Activated naive CD4-positive, alpha-beta T cell (primary cell): ENCODE measurements at regions not wholly inside any gene's neighbourhood (a gene's known extent, or its start where the extent isn't known, plus 50 kb on each side); places are given as distances from the start of the nearest gene placed in this dataset.
"Not testable (repeated sequence)": the region's sequence is repeated elsewhere in the genome, so short reads cannot be mapped to it uniquely, and the experiment has no call there.

ENCODE experiments used
- DNase-seq, 4 experiments: peaks; one replicate each; lab custom pipeline; 2025; lab: John Stamatoyannopoulos, UW

DNA sequence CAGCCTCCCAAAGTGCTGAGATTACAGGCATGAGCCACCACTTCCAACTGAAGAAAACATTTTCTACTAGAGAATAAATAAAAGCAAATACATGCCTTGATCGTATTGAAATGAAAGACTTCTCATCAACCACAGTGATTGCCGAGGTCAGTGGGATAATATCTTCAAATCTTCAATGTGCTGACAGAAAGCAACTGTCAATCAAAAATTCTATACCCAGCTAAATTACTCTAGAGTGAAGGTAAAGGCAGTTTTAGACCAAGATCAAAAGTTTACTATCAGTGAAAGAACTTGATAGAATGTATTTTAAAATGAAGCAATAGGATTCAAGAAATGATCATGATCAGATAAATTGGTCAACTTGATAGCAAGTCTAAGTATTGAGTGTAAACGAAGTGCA lies 130.6 kb downstream of the BRD1 start:
- no peak for DNase-seq

DNA sequence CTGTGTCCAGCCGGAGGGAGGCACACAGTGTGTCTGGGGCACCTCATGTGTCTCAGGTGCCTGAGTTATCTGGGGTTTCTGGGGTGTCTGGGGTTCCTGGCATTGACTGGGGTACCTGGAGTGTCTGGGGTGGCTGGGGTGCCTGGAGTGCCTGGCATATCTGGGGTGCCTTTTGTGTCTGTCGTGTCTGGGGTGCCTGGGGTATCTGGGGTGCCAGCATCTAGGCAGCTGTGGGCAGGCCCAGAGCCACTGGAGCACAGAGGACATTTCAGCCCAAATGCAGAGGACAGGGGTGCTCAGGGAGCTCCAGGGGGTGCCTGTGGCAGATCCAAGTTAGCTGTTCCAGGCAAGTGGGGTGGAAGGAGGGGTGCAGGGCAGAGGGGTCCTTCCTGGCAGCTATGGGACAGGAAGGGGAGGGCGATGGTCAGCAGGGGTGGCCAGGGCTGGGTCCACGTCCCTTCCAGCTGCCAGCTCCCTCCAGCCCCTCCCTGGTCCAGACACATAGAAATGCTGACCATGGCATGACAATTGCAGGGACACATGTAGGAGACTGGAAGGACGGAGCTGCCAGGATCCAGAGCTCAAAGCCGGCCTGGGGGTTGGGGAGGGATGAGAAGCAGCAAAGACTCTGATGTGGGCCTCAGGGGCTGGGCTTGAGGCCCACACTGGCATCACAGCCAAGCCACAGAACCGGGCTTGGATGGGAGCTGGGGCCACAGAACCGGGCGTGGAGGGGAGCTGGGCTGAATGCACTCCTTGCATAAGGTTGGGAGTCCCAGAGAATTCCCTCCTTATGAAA lies 133.0 kb downstream of the BRD1 start:
- no peak for DNase-seq

DNA sequence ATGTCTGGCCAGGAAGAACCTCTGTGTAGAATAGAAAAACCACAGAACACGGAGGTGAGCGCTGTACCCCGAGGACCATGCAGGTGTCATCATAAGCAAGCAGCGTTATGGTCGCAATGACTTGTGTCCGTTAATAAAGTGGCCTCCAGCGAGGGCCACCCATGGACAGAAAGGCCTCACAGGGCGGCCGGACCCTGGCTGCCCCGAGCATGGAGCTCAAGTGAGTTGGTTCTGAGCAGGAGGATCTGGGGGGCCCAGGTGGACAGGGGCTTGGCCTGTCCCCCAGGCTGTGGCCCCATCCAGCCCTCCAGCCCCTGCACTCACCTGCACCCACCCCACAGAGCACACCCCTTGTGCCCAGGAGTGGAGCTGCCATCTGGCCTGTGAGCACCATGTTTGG lies 133.8 kb downstream of the BRD1 start:
- DNase-seq: no peak

DNA sequence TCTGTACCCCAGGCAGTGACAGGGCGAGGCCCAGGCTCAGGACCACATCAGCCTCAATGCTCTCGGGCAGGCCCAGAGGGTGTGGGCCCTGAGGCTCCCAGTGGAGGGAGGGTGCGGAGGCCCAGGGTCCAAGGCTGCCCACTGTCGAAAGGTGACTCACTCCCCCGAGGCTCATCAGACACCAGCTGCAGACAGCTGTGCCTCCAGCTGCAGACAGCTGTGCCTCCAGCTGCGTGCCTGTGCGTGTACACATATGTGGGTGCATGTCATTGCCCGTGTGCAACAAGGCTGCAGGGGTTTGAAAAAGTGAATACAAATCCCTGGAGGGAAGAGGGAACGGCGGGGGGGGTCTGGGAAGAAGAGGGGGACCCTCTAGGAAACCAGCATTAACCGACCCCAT lies 134.3 kb downstream of the BRD1 start:
- no peak for DNase-seq

DNA sequence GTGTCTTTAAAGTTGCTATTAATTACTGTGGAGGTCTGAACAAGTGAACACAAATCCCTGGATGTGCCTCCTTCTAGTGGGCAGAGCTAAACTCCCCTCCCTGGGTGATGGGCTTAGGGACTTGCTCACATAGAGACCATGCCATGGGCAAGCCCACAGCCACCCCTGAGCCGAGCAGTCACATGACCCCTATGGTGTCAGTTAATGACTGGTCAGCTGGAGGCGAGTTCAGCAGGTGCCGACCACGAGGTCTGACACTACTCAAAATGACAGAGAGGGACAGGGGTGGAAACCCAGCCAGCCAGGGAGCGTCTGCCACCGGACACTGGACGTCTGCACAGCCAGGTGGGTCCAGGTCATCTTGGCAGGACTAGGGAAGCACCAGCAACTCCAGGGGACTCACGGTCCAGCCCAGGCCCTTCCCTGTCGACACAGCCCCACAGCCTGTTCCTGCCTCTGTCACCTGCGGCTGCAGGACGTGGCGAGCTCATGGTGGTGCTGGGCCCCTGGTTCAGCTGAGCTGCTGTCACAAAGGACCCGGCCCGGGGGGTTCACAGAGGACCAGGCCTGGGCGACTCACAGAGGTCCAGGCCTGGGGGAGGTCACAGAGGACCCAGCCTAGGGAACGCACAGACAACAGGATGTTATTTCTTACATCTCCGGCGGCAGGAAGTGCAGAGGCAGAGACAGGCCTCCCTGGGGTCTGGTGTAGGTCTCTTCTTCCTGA lies 135.0 kb downstream of the BRD1 start:
- peak in 1 of 4 experiments; percentile 20 for DNase-seq

DNA sequence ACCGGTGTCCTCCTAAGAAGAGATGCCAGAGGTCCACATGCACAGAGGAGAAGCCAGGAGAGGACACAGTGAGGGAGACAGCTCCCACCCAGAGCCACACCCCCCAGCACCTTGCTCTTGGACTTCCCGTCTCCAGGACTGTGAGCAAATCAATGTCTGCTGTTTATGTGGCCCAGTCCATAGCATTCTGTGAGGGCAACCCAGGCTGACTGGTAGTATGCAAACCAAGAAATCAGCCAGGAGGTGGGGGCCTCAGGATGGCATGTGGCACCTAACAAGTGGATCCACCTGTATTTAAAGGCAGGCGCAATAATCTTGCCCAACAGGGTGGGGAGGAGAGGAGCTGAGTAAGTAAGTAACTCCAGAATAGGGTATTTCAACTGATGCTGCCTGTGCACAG lies 136.4 kb downstream of the BRD1 start:
- no peak for DNase-seq

DNA sequence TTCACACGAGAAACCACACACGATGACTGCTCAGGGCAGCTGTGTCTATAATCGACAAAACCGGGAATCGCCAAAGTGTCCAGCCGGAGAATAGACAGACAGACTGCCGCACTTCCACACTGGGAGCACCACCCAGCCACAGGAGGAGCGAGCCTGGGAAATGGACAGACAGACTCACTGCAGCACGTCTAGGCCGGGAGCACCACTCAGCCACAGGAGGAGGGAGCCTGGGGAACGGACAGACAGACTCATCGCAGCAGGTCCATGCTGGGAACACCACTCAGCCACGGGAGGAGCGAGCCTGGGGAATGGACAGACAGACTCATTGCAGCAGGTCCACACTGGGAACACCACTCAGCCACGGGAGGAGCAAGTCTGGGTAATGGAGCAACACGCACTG lies 137.2 kb downstream of the BRD1 start:
- DNase-seq: no peak

DNA sequence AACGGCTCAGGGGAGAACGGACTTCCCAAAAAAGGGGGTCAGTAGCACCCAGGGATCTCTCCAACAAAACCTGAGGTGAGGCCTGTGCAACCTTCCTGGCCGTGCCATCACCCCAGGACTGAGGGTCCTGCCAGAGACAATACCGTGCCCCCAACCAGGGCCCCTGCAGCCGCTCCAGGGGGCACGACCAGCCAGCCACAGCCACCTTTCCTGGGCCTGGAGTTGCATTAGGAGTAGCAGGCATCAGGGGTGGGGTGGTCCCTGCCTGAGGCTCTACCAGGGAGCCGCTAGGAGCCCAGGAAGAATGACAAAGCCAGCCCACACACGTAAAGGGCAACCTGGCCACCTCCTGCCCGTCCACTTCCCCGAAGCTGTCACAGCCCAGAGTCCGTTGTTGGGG lies 137.8 kb downstream of the BRD1 start:
- no peak for DNase-seq

DNA sequence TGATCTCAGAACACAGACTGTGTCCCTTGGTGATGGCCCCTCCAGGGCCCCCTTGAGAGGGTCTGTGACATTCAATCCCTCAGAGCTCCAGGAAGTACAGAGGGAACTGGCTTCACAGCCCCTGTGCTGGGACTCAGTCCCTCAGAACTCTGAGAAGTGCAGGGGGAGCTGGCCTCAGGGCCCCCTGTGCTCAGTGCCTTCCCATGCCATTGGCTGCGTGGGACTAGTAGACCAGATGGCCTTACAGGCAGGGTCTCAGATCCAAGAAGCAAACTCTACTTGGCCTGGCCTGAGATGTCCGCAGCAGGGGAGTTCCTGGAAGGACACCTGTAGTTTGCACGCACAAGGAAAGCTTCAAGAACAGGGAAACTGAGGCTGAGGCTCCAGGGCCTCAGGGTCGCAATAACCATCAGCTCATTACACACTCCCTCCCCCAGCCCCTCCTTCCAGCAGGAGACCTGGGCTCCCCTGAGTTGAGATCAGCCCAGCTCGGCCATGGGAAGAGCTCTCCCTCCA lies 138.4 kb downstream of the BRD1 start:
- DNase-seq: no peak

DNA sequence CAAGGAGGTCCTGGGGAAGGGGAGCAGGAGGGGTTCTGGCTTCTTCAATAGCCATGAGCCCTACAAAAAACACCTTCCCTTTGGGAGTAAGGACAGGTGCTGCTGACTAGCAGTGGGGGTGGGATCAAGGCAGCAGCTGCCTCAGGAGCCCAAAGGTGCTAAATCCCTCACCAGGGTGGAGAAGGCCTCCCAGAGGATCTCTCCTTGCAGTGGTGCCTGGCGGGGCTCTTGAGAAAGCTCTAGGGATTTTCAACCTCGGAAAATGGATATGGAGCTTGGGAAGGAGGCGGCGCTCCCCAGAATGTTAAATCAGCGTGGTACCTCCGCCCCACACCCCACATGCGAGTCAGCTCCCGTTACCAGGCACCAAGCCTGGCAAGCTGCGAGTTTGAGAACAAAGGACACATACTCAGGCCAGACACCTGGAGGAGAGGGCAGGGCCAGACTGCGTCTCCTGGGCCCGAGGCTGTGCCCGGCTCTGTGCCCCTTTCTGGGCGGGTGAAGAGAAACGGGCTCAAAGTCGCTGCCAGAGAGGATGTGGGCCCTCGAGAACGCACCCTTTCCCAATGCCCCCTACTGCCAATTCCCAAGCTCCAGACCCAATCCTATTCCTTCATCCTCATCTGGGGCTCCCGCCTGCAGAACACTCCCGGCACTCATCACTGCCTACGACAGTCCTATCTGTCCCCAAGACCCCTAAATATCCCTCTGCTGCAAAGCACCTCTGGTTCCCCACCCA lies 139.0 kb downstream of the BRD1 start:
- no peak for DNase-seq

DNA sequence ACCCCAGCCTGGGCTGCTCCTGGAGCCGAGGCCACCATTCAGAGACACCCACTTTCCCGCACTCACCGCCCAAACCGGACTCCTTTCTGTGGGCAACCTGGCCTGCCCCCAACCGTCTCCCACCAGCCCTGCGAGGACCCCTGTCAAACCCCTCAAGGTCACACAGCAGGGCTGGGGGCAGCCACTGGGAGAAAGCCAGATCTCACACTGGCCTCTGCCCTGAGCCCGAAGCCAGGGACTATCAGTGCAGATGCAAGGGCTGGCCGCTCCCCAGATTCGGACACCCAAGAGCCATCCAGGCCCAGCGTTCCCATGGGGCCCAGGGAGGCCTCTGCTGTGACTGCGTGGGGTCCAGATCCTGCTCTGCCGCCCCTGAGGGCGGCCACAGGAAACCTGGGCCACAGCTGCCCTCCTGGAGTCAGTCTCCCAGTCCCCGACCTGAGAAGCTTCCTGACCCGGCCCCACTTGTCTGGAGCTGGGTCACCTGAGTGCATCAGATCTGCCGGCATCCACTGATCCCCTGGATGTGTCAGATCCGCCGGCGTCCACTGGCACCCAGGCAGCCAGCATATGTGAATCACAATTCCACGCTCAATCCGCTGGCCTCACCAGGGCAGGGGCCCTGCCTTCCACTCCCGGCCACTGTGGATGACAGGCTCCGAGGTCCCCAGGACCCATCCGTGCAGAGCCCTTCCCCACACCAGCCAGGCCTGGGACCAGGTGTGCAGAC lies 139.7 kb downstream of the BRD1 start:
- no peak for DNase-seq

DNA sequence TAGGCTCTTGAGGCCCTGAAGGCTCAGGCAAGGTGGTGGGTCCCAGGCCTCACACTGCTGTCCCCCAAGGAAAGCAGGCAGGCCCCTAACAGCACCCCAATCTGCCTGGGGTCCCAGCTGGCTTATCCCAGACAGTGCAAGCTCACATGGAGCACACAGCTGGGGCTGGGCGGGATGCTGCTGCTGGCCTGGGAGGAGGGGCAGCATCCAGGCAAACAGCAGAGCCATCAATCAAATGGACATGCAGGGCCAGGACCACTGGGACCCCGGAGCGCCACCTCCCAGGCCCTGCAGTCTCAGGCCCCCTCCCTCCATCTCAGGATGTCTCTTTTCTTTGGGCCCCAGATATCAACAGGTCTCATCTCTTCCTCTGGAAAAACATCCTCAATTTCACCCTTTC lies 140.3 kb downstream of the BRD1 start:
- DNase-seq: no peak

DNA sequence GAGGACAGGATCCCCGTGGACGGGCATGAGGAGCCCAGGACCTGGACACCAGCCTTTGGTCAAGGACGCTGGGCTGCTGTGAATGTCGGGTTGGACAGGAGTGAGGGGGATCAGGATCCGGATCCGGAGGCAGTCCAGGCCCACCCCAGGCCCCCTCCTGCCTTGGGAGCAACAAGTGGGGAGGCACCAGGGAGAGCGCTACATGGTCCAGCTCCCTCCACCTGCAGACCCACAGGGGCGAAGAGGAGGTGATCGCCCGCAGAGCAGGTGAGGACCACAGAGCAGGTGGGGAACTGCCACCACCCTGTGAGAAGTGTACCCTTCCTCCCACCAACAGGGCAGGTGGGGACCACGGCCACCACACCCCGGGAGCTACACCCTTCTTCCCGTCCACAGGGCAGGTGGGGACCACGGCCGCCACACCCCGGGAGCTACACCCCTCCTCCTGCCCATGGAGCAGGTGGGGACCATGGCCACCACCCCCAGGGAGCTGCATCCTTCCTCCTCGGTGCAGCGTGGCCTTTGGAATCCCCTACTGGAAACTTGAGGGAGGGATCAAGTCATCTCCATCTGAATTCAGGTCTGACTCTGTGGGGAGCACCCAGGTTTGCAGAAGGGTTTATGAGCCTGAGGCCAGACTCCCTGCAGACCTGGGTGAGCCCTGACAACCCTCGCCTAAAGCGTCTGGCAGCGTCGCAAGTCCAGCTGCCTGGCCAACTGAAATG lies 141.0 kb downstream of the BRD1 start:
- DNase-seq: no peak

DNA sequence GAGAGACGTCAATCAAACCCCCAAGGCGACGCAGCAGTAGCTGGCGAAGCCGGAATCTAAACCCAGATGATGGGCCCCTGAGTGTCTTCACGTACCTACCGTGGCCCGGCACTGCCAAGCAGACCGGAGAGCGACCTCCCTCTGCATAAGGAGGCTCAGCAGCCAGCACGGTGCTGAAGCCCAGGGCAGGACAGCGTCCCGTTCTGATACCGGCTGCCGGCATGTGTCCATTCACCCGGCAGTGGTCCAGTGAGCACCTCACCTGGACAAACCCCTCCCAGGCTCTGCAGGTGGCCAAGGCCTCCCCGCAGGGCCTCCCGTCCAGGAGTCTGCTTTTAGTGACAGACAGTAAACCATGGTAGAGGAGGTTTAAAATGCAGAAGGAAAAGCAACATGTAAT lies 142.0 kb downstream of the BRD1 start:
- no peak for DNase-seq

DNA sequence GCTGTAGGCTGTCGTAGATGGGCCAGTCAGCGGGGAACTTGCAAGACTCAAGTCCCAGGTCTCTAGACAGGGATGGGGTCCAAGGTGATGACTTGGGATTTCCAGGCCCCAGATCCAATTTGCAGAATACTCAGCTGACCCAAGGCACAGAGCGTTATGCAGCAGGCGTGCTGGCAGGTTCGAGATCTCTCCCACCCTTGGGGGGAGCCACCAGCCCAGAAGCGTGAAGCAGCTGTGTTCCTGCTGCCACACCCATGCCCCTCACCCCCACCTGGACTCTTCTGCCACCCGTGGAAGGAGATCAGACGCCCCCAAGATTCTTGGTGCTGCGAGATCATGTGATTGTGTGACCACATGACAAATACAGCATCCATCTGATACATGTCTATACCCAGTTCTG lies 142.6 kb downstream of the BRD1 start:
- DNase-seq: no peak

DNA sequence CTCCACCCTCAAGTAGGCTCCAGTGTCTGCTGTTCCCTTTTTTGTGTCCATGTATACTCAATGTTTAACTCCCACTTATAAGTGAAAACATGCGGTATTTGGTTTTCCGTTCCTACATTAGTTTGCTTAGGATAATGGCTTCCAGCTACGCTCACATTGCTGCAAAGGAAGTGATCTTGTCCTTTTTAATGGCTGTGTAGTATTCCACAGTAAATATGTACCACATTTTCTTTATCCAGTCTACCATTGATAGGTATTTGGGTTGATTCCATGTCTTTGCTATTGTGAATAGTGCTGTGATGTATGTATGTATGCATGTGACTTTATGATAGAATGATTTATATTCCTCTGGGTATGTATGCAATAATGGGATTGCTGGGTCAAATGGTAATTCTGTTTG lies 144.6 kb downstream of the BRD1 start:
- DNase-seq: no peak

DNA sequence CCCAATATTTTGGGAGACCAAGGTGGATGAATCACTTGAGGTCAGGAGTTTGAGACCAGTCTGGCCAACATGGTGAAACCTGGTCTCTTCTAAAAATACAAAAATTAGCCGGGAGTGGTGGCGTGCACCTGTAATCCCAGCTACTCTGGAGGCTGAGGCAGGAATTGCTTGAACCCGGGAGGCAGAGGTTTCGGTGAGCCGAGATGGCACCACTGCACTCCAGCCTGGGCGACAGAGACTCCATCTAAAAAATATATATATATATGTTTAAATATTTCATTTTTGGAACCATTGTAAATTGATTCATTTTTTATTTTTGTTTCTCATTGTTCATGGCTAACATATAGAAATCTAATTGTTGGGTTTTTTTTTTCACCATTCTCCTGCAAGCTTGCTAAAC lies 146.9 kb downstream of the BRD1 start:
- not testable (repeated sequence) for DNase-seq

DNA sequence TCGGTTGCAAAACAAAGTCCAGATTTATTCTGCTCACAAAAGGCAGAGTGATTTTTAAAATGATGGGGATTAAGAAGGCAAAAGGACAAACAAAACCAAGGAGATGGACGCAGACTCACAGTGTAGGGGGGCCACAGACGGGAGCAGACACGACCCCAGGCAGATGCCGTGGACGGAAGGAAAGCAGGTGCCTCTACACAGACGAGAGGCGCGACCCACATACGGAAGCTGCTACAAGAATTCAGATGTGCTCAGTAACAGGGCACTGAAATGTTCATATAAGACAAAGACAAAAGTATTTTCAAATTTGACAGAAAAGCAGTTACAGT lies 148.9 kb downstream of the BRD1 start:
- no peak for DNase-seq

DNA sequence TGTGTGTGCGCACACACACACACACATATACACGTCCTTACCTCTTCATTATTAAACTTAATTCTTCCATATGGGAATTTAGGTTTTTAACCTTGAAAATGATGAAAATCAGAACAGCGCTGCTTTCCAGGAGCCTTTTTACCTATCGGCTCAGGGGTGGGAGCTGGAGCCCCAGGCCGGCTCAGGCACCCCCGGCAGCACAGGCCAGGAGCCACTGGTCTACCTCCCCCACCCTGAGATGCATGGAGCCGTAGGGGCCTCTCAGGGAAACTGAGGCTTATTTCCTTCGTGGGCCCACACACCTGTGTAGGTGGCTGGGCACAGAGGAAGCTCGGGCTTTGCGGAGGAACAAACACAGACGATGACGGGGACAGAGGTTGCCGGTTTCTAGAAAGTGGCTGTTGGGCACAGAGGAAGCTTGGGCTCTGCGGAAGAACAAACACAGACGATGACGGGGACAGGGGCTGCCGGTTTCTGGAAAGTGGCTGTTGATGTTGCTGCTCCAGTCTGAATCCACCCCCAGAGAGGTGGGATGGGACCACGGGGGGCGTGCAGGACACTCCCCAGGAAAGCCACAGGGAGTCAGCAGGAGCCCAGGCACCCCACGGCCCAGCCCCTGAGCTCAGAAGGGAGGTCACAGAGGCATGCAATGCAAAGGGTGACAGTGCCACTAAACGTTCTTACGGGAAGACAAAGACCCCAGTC lies 149.4 kb downstream of the BRD1 start:
- DNase-seq: peak in 1 of 4 experiments; percentile 7

DNA sequence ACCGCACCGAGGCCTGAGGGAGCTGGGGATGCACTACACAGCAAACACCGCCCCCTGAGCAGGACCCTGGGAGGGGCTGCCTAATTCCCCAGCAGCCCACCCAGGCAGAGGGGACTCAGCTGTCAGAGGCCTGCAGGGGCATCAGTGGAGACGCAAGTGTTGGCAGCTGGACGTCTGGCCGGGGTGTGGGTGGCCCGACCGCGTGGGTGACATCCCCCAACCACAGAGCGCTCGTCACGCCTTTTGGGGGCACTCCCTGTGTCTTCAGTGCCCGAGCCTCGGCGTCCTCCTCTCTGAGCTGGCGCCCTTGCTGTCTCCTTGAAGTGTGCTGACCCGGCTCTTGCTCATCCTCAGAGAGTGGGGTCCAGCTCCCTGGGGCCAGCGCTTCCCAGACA lies 150.2 kb downstream of the BRD1 start:
- no peak for DNase-seq
